GM12865 (cell line): ENCODE measurements at regions not wholly inside any gene's neighbourhood (a gene's known extent, or its start where the extent isn't known, plus 50 kb on each side); places are given as distances from the start of the nearest gene placed in this dataset.
"Not testable (repeated sequence)": the region's sequence is repeated elsewhere in the genome, so short reads cannot be mapped to it uniquely, and the experiment has no call there.

ENCODE experiments used
- DNase-seq: peaks from one replicate; pipeline ENCODE4 v3.0.0; 2010; ENCODE audit warnings: low read depth
- H3K4me3 ChIP-seq: 2 replicates; pipeline ENCODE4 v1.5.1; 2011; ENCODE audit warnings: mild to moderate bottlenecking, low read depth, low read length, control low read depth
- CTCF ChIP-seq: IDR thresholded peaks from 2 replicates; pipeline ENCODE4 v1.5.1; 2011; ENCODE audit warnings: low read length, control low read depth, low read depth, inconsistent platforms; ENCODE audit not compliant: insufficient read depth; ENCODE audit errors: missing control alignments

- no peak for DNase-seq
- H3K4me3 ChIP-seq = no peak overlapping the region
- no peak for TF ChIP-seq CTCF
Measured at GRCh38 chr11:135017296-135017695, 605.3 kb upstream of the B3GAT1 start.

DNA sequence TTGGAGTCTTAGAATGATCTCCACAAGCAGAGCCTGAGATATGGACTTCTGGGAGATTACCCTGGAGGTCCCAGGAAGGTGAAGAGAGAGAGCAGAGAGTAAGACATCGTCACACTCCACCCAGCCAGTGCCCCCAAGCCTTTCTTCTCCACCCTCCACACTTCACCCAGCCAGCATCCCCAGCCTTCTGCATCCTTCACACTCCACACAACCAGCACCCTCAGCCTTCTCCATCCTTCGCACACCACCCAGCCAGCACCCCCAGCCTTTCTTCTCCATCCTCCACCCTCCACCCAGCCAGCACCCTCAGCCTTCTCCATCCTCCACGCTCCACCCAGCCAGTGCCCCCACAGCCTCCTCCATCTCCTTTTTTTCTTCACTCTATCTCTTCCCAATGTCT, 603.9 kb upstream of the B3GAT1 start:
- TF ChIP-seq CTCF = no peak
- no peak overlapping the region for H3K4me3 ChIP-seq
- no peak for DNase-seq

DNA sequence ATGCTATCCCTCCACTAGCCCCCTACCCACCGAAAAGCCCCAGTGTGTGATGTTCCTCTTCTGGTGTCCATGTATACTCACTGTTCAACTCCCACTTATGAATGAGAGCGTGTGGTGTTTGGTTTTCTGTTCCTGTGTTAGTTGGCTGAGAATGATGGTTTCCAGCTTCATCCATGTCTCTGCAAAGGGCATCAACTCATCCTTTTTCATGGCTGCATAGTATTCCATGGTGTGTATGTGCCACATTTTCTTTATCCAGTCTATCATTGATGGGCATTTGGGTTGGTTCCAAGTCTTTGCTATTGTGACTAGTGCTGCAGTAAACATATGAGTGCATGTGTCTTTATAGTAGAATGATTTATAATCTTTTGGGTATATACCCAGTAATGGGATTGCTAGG, 599.3 kb upstream of the B3GAT1 start:
- H3K4me3 ChIP-seq, DNase-seq: not testable (repeated sequence)

DNA sequence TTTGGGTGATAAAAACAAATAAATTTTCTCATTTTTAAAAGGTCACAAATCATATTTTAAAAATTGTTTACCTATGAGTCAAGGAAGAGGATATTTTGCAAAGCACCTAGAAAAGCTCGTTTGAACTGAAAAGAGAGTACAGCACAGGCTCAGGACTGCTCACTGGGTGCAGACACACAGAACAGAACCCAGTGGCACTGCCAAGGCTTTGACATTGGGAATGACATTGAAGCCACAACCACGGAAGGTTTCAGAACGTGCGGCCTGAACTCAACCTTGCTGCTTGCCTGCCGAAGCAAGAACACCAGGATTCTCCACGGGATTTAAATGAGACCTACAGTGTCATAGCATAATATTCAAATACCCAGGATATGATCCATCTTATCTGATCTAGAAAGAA, 597.1 kb upstream of the B3GAT1 start:
- DNase-seq = no peak
- no peak overlapping the region for H3K4me3 ChIP-seq
- TF ChIP-seq CTCF = no peak

- H3K4me3 ChIP-seq = no peak overlapping the region
- TF ChIP-seq CTCF = no peak
- DNase-seq = no peak
Measured at GRCh38 chr11:135008412-135008811, 596.4 kb upstream of the B3GAT1 start.

DNA sequence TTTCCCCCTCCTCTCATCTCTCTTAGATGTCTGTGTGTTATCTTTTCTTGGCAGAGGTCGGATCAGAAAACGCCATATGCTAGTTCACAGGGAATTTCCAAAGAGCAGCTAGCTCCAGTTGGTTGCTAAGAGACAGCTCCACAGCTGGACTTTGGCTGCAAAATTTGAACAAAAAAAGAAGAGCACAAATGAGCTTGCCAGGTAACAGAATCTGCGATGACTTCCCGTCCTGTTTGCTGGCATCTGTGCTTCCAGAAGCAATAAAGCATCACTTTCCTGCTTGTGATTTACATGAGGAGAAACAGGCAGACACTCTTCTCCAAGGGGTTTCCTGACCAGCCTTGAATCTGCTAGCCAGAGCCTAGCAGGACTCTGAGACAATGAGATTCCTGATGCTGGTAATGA, 596.0 kb upstream of the B3GAT1 start:
- no peak for DNase-seq
- no peak for TF ChIP-seq CTCF
- H3K4me3 ChIP-seq = no peak overlapping the region

DNA sequence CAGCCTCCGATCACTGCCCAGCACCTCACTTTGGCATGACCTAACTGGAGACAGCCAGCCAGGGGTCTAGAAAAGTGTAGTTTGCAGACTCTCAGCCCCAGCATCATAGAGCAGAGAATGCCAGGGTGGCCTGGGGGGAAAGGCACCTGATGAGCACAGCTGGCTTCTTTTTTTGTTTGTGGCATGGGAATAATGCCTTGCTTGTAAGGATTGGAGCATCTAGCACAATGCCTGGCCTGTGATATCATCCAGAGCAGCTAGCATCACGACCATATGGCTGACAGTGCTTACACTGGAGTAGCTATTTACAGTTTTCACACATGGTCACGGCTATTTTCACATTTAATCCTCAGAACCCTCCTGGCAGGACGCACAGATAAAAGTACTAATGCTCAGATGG, 594.8 kb upstream of the B3GAT1 start:
- DNase-seq = no peak
- TF ChIP-seq CTCF = no peak
- no peak overlapping the region for H3K4me3 ChIP-seq

- no peak for DNase-seq
- TF ChIP-seq CTCF = no peak
- no peak overlapping the region for H3K4me3 ChIP-seq
Measured at GRCh38 chr11:135004495-135004894, 592.5 kb upstream of the B3GAT1 start.
